Activated T-helper 1 cell treated with Interleukin-2 at 50 U/mL for 16 hours (primary cell): ENCODE measurements at regions not wholly inside any gene's neighbourhood (a gene's known extent, or its start where the extent isn't known, plus 50 kb on each side); places are given as distances from the start of the nearest gene placed in this dataset.

Source experiments
- DNase-seq: peaks from one replicate; pipeline ENCODE4 v3.0.0-alpha.2; 2020; ENCODE audit warnings: low read depth

DNA sequence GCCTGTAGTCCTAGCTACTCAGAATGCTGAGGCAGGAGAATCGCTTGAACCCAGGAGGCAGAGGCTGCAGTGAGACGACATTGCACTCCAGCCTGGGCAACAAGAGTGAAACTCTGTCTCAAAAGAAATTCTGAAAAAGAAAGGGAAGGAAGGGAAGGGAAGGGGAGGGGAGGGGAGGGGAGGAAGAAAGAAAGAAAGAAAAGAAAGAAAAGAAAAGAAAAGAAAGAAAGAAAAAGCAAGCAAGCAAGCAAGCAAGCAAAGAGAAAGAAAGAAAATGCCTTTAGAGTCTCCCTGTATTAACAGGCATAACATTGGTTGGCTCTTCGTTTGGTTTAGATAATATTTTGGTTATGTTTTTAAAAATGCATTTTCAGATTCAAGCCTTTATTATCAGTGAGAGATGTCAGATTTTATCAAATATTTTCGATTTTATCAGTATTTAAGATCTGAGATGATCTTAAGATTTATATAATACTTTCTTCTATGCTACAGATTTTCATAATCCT, 281.1 kb downstream of the NPIPA8 start:
- no peak for DNase-seq

DNA sequence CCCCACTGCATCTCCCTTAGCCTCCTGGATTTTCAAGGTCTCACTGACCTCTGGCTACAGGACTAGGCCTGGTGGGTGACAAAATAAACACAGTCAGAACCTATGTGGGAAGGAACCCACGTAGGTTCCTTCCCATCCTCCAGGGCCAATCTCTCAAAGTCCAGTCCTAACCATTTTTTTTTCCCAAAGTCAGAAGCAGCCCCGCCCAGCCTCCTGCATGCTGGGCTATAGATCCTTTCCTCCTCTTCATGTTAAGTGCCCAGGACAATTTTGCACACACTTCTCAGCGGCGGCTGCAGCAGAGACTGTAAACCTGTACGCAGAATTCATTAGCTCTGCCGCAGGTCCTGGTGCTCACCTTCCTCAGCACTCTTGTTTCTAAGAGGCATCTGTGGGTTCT, 285.8 kb downstream of the NPIPA8 start:
- DNase-seq, result no peak

DNA sequence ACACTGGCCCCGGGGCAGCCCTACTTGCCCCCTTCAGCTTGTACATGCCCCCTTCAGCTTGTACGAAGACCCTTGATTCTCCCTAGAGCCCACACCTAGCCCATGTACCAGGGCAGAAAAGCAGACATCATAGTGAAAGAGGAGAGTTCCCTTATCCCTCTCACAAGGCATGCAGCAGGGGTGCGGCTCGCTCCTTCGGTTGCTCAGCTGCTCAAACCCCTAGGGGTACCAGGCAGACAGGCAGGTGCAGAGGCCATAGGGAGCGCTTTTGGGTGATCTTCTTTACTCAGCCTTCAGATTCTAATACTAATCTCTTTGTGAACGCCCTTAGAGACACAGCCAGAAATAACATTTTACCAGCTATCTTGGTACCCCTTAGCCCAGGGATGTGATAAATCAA, 286.3 kb downstream of the NPIPA8 start:
- no peak for DNase-seq

DNA sequence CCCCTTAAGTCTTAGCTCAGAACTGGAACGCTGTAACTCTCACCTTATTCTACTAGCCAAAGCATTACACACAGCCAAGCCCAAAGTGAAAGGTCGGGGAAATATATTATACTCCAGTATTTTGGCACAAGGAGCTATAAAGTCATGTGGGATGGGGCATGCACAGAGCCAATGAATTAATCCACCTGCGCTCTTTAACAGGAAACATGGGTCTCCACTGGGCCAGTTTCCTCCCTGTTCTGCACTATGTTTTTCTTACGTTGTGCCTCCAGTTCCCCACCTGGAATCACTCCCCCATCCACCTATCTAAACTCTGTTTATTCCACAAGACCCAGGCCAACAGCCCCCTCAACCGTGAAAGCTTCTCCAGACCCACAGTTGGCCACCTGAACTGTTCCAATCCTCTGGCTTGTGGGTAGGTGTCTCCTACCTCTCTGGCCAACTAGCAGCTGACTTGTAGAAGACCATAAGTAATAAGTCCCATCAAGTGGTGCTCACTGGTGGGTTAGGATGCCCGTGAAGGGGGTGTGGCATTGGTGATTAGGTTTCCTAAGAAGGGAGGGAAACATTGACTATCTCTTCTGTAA, 286.9 kb downstream of the NPIPA8 start:
- DNase-seq, result no peak

DNA sequence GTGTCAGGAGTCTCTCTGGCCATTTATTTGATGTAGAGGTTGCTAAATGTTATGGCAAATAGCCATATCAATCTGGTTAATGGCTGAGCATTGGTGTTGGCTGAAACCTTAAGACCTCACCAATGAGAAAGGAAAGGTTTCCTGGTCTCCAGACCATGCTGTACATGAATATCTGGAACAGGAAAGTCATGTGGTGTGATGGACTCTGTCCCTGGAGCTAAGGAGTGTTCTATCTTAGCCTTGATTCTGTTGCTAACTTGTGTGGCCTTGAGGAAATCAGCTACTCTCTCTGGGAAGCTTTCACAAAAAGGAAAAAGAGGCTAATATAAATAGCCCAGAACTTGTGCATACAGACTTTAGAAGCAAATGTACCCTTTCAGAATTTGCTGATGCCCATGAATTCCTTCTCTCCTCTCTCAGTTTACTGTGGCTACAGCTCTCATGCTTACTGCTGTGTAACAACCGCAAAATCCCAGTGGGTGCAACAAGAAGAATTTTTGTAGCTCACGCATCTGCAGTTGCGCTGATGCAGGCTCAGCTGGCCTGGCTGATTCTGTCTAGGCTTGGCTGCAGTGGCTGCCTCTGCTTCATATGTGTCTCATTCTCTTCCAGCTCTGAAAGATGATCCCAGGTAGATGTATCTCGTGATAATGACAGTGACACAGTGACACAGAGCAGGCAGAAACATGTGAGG, 287.5 kb downstream of the NPIPA8 start:
- DNase-seq, result no peak

DNA sequence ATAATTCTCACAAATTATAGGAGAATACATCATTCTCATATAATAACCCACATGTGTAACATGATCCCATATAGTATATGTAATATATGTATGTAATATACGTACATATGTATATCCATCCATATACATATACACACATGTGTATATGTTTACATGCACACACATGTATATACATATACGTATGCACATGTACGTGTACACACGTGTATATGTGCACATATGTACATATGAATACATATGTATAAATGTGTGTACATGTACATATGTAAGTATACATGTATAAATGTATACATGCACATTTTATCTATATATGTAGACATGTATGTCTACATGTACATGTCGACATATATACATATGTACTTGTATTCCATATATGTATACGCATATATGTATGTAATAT, 288.8 kb downstream of the NPIPA8 start:
- no peak for DNase-seq

DNA sequence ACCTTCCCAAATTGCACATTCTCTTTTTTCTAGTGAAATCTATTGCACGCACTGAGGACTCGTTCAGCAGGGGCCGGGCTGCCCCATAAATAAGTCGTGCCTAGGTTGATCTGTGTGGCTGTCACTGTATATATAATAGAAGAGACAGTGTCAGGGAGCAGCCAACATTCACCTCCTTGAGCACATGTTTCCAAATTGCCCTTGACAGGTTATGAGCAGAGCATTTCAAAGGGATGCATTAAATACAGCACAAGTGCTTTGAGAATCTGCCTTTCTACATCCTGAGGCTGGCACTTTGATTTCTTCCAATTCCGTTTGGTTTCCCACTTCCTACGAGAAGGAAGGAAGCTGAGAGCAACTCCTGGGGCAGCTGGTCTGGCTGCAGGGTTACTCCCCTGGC, 291.2 kb downstream of the NPIPA8 start:
- DNase-seq, result no peak

DNA sequence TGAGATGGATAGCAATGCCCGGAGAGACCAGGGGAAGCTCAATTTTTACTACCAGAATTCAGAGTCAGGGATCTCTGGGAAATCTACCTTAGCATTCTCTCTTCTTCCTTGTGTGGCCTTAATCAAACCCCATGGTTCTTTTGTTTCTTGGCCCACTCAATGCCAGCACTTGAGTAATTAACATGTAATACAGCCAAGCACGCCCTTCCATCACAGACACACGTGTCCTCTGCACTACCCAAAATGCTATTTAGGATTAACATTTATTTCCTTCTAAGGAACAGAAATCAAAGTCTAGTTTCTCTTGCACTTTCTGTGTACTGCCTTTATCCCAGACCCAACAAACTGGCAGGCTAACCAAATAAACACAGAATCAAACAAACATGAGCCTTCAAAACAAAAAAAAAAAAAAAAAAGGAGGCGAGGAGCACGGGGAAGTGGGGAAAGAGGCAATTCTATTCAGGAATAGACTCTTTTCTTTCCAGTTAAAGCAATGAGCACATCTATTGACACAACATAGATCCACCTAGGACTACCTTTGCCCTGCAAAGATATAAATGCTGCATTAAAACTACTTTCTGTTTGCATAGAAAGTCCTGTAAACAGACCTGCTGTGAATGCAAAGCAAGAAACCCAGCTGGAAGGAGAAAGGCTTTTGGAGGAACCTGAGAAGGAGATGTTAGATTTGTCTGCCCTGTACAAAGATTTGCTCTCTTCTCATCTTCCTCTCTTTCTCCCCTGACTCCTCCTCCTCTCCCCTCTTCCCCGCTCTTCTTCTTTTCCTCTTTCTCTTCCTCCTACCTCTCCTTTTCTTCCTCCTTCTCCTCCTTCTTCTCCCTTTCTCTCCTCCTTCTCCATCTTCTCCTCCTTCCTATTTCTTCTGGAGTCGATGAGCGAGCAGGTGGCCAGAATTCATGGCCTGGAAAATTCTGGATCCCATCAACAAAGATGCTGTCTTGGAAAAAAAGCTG, 294.4 kb downstream of the NPIPA8 start:
- no peak for DNase-seq

DNA sequence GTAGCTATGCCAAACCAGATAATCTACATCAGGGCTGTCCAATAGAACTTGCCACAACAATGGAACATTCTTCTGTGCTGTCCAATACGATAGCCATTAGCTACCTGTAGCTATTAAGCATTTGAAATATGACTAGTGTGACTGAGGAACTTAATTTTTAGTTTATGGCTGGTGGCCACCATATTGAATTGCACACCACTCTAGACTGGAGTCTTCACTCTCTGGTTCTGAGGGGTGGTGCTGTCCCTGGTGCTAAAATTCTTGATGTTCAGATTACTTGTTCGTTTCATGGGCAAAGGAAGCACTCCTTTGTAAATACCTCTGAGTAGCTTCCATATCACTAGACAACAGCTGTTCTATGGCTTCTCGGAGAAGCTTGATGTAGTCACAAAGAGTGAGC, 296.6 kb downstream of the NPIPA8 start:
- DNase-seq, result no peak

DNA sequence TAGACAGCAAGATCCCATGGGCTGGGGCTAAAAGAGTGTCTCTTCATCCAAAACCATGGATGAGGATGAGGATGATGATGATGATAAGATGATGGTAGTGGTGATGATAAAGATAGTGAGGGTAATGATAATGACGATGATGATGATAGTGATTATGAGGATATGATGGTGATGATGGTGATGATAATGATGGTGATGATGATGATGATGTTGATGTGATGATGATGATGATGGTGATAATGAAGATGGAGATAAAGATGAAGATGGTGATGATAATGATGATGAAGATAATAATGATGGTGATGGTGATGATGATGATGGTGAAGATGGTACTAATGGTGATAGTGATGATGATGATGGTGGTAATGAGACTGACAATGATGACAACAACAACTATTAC, 299.5 kb downstream of the NPIPA8 start:
- DNase-seq, result no peak

DNA sequence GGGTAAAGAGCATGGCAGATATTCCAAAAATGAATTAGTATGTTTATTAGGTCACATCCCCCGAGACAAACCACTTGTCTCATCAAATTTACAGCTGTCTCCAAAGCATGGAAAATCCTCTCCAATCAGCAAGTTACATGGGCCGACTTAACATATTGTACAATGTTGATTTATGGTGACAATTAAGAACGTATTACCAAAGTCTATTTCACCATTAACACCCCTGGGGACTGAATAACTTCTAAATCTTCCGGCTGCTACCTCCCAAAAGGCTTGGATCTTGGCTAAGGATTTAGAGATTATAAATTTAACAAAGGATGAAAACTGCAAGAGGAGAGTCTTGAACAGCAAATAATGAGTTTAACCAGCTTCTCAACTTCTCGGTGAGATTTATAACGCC, 311.9 kb downstream of the NPIPA8 start:
- DNase-seq, result no peak

DNA sequence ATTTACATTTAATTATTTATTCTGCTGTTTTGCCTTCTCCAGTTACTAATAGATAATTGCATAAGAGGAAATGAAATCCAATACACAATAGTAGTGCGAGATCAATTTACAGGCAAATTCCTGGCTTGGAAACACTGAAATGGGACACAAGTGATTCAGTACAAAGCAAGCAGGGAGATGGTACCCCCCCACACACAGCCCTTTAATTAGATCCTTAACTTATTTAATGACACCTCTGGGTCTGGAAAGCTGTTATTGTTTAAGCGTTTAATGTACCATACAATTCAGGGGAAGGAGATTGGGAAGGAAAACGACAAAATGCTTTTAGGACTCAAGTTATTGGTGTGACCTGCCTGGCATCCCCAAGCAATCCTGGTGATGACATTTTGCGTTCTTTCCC, 318.2 kb downstream of the NPIPA8 start:
- DNase-seq, result no peak

DNA sequence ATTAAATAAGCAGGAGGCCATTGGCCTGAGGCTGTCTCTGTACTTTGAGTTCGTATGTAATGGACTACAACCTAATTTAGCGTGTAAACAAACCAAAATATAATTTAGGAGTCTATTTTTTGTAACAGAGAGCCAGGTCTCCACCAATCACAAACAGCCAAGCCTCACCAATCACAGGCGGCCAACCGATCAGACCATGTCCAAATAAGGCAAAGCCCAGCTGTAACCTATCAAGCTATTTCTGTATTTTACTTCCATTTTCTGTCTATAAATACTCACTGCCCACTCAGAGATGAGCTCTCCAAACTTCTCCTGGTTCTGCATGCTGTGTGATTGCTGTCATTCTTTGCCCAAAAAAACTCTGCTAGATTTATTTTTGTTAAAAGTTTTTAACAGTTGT, 322.7 kb downstream of the NPIPA8 start:
- no peak for DNase-seq

DNA sequence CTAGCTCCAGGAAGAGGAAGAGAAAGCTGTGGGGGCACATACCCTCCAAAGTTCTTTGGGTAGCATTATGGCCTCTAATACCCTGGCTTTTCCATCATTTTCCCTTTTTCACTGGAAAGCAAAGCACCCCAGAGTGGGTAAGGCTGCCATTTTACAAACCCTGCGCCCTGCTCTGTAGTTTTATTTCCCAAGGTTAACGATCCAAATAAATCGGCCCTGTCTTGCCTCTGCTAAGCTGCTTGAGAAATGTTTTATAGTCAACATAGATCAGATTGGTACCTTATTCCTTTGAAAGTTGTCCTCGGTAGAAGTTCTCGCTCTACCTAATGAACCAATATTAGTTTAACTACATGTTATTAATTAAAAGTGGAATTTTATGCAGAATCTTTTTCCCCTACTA, 328.2 kb downstream of the NPIPA8 start:
- DNase-seq, result no peak

DNA sequence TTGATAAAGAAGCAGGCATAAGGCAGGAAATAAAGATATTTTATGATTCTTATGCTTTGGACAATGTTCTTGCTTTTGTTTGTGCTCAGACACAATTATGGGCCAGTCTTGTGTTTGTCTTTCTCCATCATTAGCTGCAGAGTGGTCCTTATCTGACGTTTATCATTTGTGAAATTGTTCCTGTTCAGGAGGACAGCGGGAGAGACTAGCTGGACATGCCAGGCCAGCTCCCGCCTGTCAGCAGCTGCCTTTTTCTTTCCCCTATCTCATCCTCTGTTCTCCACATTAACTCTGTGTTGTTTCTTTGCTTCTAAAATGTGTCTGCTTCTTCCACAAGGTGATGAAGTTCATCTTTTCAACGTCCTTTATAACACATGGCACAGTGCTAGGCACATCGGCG, 333.5 kb downstream of the NPIPA8 start:
- DNase-seq, result no peak

DNA sequence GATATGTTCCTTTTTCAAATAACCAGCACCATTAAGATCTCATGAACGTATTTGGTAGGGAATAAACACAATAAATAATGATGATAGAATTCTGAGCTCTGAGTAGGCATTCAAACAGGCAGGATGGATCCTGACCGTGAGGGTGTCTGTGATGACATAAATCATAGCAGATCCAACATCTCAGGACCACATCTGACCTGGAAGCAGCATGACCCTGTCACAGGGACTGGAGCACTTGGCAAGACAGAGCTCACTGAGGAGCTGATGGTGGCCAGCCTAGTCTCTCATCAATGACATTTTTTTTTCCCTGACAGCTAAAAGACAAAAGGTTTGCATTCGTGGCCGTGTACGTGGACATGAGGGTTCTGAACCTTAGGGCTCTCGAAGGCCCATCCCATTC, 337.5 kb downstream of the NPIPA8 start:
- DNase-seq, result no peak

DNA sequence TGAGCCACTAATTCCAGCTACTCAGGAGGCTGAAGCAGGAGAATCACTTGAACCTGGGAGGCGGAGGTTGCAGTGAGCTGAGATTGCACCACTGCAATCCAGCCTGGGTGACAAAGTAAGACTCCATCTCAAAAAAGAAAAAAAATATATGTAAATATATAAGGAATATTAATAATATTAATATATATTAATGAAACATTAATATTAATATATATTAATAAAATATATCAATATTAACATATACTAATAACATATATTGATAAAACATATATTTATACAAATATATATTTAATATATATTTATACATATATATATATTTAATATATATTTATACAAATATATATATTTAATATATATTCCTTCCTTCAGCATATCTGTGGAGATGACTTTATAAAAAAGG, 338.0 kb downstream of the NPIPA8 start:
- DNase-seq, result no peak

DNA sequence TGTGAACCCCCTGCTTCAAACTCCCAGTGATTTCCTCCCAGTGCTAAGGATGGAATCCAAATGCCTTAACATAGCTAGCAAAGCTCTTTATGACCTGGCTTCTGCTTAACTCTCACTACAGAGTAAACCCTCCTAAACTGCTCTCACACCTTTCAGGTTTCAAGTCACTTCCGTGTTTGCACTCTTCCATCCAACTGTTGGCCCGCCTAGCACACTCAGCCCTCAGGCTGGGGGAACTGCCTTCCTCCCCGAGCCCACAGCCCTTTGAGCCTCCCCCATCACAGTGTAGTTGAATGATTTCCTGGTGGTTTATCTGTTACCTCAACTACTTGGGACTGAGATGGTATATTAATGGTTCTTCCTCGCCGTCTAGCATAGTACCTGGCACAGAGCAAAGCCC, 342.5 kb downstream of the NPIPA8 start:
- no peak for DNase-seq

DNA sequence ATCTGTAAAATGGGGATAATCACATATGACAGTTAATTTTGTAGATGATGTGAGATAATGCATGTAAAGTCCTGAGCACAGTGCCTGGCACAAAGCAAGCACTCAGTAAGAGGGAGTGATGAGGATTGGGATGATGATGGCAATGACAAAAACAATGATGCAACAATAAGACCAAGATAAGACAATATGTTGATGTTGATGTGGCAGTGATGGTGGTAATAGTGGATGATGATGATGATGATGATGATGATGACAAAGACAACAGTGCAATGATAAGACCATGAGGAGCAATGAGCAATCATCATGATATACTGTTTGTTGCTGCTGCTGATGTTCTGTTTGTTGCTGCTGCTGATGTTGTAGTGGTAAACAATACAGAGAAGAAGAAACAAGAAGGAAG, 344.1 kb downstream of the NPIPA8 start:
- no peak for DNase-seq

DNA sequence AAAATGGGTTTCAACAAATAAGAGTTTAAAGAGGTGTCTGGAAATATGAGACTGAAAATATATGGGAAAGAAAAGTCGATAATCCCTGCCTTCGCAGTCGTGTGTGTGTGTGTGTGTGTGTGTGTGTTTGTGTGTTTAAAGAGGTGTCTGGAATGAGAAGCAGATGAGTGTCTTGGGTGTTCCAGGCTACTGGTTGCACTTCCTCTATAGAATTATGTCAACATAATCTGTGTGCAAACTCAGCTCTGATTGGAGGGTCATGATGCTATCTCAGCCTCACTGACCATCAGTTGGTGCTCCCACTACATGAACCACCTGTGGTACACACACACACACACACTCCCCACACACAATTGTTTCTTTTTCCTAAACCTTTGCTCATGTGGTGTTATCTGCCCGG, 347.3 kb downstream of the NPIPA8 start:
- no peak for DNase-seq

DNA sequence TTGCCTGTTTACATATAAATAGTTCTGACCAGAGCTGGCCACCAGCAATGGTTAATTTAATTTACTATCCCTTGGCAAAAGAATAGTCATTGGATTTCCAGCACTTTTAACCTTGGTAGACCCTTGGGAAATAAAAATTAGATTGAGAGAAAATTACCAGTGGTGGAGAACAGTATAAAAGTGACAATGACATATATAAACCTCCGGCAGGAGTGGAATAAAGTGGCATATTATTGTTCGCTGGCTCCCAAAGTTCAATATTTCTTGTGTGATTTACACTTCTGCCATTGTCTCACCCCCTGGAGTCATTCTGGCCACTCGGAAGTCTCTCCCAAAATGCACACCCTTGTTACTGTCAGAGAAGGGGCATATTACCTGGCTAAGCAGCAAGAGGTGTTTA, 347.7 kb downstream of the NPIPA8 start:
- no peak for DNase-seq

DNA sequence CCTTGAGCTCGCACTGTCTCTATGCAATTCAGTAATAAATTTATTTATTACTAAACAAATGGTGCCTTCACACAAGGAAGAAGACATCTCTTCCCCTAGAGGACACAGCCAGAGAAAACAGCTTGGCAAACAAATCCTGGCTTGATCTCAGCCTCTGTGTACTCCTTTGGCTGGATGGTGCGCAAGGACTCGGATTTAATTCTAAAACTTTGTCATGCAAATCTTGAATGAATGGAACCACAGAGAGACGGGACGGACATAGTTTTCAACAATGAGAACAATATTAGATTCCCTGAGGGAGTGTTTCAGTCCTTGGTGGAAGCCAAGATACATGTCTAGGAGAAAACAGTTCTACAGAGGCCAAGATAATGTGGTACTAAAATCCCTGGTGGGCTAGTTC, 349.5 kb downstream of the NPIPA8 start:
- DNase-seq, result no peak

DNA sequence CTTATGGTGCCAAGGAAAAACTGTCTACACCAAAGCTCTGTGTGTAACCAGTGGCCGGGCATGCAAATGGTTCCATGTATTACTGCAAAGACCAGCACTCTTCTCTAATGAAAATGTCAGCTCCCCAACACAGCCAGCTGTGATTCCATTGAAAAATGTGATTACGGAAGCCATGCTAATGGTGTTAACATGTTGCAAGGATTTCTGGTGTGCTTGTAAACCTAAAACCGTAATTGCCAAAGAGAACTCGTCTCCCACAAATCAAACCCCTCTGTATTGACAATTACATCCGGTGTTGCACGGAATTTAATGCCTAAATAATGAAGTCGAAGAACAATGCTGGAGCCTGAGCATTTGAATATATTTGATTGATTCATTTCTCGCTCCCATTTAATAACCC, 351.7 kb downstream of the NPIPA8 start:
- DNase-seq, result no peak
